ENCODE measurements at regions not wholly inside any gene's neighbourhood (a gene's known extent, or its start where the extent isn't known, plus 50 kb on each side); places are given as distances from the start of the nearest gene placed in this dataset.
"Not testable (repeated sequence)": the region's sequence is repeated elsewhere in the genome, so short reads cannot be mapped to it uniquely, and the experiment has no call there.

- DNase-seq (ENCODE audit: low spot score) = no peak
Observed at GRCh38 chr1:234842726-234843641, 233.0 kb upstream of the IRF2BP2 start.

GRCh38 chr1:234841710-234842231 is 231.8 kb upstream of the IRF2BP2 start:
- DNase-seq (ENCODE audit: low spot score) = no peak

- no peak for DNase-seq (ENCODE audit: low spot score)
Observed at GRCh38 chr1:234841281-234841680, 231.3 kb upstream of the IRF2BP2 start.

- no peak for DNase-seq (ENCODE audit: low spot score)
Observed at GRCh38 chr1:234840843-234841242, 230.9 kb upstream of the IRF2BP2 start.

- no peak for DNase-seq (ENCODE audit: low spot score)
Observed at GRCh38 chr1:234840253-234840652, 230.3 kb upstream of the IRF2BP2 start.

GRCh38 chr1:234839663-234840062 is 229.7 kb upstream of the IRF2BP2 start:
- no peak for DNase-seq (ENCODE audit: low spot score)

GRCh38 chr1:234838820-234839219 is 228.8 kb upstream of the IRF2BP2 start:
- no peak for DNase-seq (ENCODE audit: low spot score)

- DNase-seq (ENCODE audit: low spot score) = no peak
Observed at GRCh38 chr1:234838182-234838581, 228.2 kb upstream of the IRF2BP2 start.

- DNase-seq (ENCODE audit: low spot score) = no peak
Observed at GRCh38 chr1:234837713-234838112, 227.7 kb upstream of the IRF2BP2 start.

GRCh38 chr1:234836776-234837357 is 226.9 kb upstream of the IRF2BP2 start:
- no peak for DNase-seq (ENCODE audit: low spot score)

- DNase-seq (ENCODE audit: low spot score) = no peak
Observed at GRCh38 chr1:234836045-234836681, 226.2 kb upstream of the IRF2BP2 start.

- no peak for DNase-seq (ENCODE audit: low spot score)
Observed at GRCh38 chr1:234835239-234835638, 225.3 kb upstream of the IRF2BP2 start.

GRCh38 chr1:234833646-234834045 is 223.7 kb upstream of the IRF2BP2 start:
- DNase-seq (ENCODE audit: low spot score) = no peak

- DNase-seq (ENCODE audit: low spot score) = no peak
Observed at GRCh38 chr1:234833118-234833517, 223.1 kb upstream of the IRF2BP2 start.

- no peak for DNase-seq (ENCODE audit: low spot score)
Observed at GRCh38 chr1:234827656-234828055, 217.7 kb upstream of the IRF2BP2 start.

GRCh38 chr1:234827181-234827580 is 217.2 kb upstream of the IRF2BP2 start:
- no peak for DNase-seq (ENCODE audit: low spot score)

GRCh38 chr1:234826352-234826751 is 216.4 kb upstream of the IRF2BP2 start:
- no peak for DNase-seq (ENCODE audit: low spot score)

GRCh38 chr1:234825498-234826165 is 215.7 kb upstream of the IRF2BP2 start:
- no peak for DNase-seq (ENCODE audit: low spot score)

- not testable (repeated sequence) for DNase-seq (ENCODE audit: low spot score)
Observed at GRCh38 chr1:234824836-234825235, 214.9 kb upstream of the IRF2BP2 start.

GRCh38 chr1:234823191-234824176 is 213.5 kb upstream of the IRF2BP2 start:
- no peak for DNase-seq (ENCODE audit: low spot score)

- DNase-seq (ENCODE audit: low spot score) = no peak
Observed at GRCh38 chr1:234821840-234822239, 211.9 kb upstream of the IRF2BP2 start.

Measured in D341Med (cell line).